ENCODE measurements at regions not wholly inside any gene's neighbourhood (a gene's known extent, or its start where the extent isn't known, plus 50 kb on each side); places are given as distances from the start of the nearest gene placed in this dataset.

GRCh38 chr12:124641591-124641990 lies 74.2 kb upstream of the NCOR2 start:
- Histone ChIP-seq H3K4me3 (replicated peaks; ENCODE audit: insufficient read depth, low read length) (no peak overlapping the region), H3K27me3 (ENCODE audit: insufficient read depth, poor library complexity, severe bottlenecking) (no peaks in the 10 kb centered on the region), H3K27ac (replicated peaks) (no peak overlapping the region)
- no peak for TF ChIP-seq POLR2AphosphoS5 (IDR thresholded peaks at IDR 0.05; ENCODE audit: low read depth)
- no peak for TF ChIP-seq SPI1 (IDR thresholded peaks at IDR 0.05; ENCODE audit: borderline replicate concordance, low read depth)
- DNase-seq (ENCODE audit: low read depth in 1 of 2, low spot score in 1 of 2): no peak

- no peak overlapping the region for H3K27ac ChIP-seq (replicated peaks)
- TF ChIP-seq GABPA (IDR thresholded peaks at IDR 0.05; ENCODE audit: low read depth) (no peak), SPI1 (IDR thresholded peaks at IDR 0.05; ENCODE audit: borderline replicate concordance, low read depth) (no peak), CTCF (IDR thresholded peaks at IDR 0.05; ENCODE audit: insufficient read depth, low read length) (no peak), POLR2AphosphoS5 (IDR thresholded peaks at IDR 0.05; ENCODE audit: low read depth) (no peak)
- DNase-seq (ENCODE audit: low read depth in 1 of 2, low spot score in 1 of 2): peak; percentile 5 to 38
Measured at GRCh38 chr12:124640056-124640455, 72.6 kb upstream of the NCOR2 start.

GRCh38 chr12:124639122-124639806 lies 71.9 kb upstream of the NCOR2 start:
- no peak for TF ChIP-seq REST (IDR thresholded peaks at IDR 0.05; ENCODE audit: insufficient replicate concordance, low read depth)
- TF ChIP-seq SPI1 (IDR thresholded peaks at IDR 0.05; ENCODE audit: borderline replicate concordance, low read depth): no peak
- DNase-seq (ENCODE audit: low read depth in 1 of 2, low spot score in 1 of 2): no peak
- Histone ChIP-seq H3K27me3 (ENCODE audit: insufficient read depth, poor library complexity, severe bottlenecking) (no peaks in the 10 kb centered on the region), H3K4me3 (replicated peaks; ENCODE audit: insufficient read depth, low read length) (no peak overlapping the region), H3K27ac (replicated peaks) (no peak overlapping the region)

More at GRCh38 chr12:124640056-124640455, 72.6 kb upstream of the NCOR2 start:
- H3K4me3 ChIP-seq (replicated peaks; ENCODE audit: insufficient read depth, low read length): no peak overlapping the region
- no peaks in the 10 kb centered on the region for H3K27me3 ChIP-seq (ENCODE audit: insufficient read depth, poor library complexity, severe bottlenecking)

- Histone ChIP-seq H3K4me3 (replicated peaks; ENCODE audit: insufficient read depth, low read length) (no peak overlapping the region), H3K27me3 (ENCODE audit: insufficient read depth, poor library complexity, severe bottlenecking) (no peaks in the 10 kb centered on the region), H3K27ac (replicated peaks) (no peak overlapping the region)
- no peak for TF ChIP-seq GABPA (IDR thresholded peaks at IDR 0.05; ENCODE audit: low read depth)
- no peak for TF ChIP-seq SPI1 (IDR thresholded peaks at IDR 0.05; ENCODE audit: borderline replicate concordance, low read depth)
- TF ChIP-seq POLR2AphosphoS5 (IDR thresholded peaks at IDR 0.05; ENCODE audit: low read depth): no peak
- TF ChIP-seq REST (IDR thresholded peaks at IDR 0.05; ENCODE audit: insufficient replicate concordance, low read depth): no peak
- TF ChIP-seq CTCF (IDR thresholded peaks at IDR 0.05; ENCODE audit: insufficient read depth, low read length): no peak
- DNase-seq (ENCODE audit: low read depth in 1 of 2, low spot score in 1 of 2): no peak
Measured at GRCh38 chr12:124637581-124637981, 70.2 kb upstream of the NCOR2 start.

- H3K4me3 ChIP-seq (replicated peaks; ENCODE audit: insufficient read depth, low read length): no peak overlapping the region
- H3K27ac ChIP-seq (replicated peaks): no peak overlapping the region
- no peak for DNase-seq (ENCODE audit: low read depth in 1 of 2, low spot score in 1 of 2)
- TF ChIP-seq SPI1 (IDR thresholded peaks at IDR 0.05; ENCODE audit: borderline replicate concordance, low read depth): no peak
- TF ChIP-seq POLR2AphosphoS5 (IDR thresholded peaks at IDR 0.05; ENCODE audit: low read depth): no peak
- no peak for TF ChIP-seq REST (IDR thresholded peaks at IDR 0.05; ENCODE audit: insufficient replicate concordance, low read depth)
- TF ChIP-seq CTCF (IDR thresholded peaks at IDR 0.05; ENCODE audit: insufficient read depth, low read length): no peak
- TF ChIP-seq GABPA (IDR thresholded peaks at IDR 0.05; ENCODE audit: low read depth): no peak
- H3K27me3 ChIP-seq (ENCODE audit: insufficient read depth, poor library complexity, severe bottlenecking): no peaks in the 10 kb centered on the region
Measured at GRCh38 chr12:124637163-124637562, 69.8 kb upstream of the NCOR2 start.
